Panc1 (cell line): ENCODE measurements at regions not wholly inside any gene's neighbourhood (a gene's known extent, or its start where the extent isn't known, plus 50 kb on each side); places are given as distances from the start of the nearest gene placed in this dataset.

Experiments
- ATAC-seq: fragments of 200-7000 bp; cut with Tn5 transposase; 2 replicates; pipeline ENCODE4 v1.9.1; 2020; ENCODE audit warnings: mild to moderate bottlenecking, moderate library complexity
- BruUV-seq: library from RNA; stranded (reverse); fragments of 400-500 nt; replicated peaks from 2 replicates; lab custom pipeline; 2021; lab: Mats Ljungman, UMichigan
- CTCF ChIA-PET: fragments of 300-600 bp; sonication (Branson Sonifier 250); formaldehyde crosslinking; loops from one replicate; lab custom pipeline; 2022; ENCODE audit warnings: antibody characterized with exemption; lab: Charles Lee
- POLR2A ChIA-PET: fragments of 300-600 bp; sonication (Branson Sonifier 250); formaldehyde crosslinking; loops from one replicate; lab custom pipeline; 2022; ENCODE audit warnings: antibody characterized with exemption; lab: Charles Lee
- DNase-seq: peaks from one replicate; pipeline ENCODE4 v3.0.0-alpha.2; 2010; ENCODE audit warnings: low read depth, low spot score
- H3K27ac ChIP-seq: 2 replicates; pipeline ENCODE4 v1.5.1; 2011; ENCODE audit warnings: mild to moderate bottlenecking, low read length, inconsistent platforms
- H3K27me3 ChIP-seq: fragments of 200-500 bp; sonication (Bioruptor generic); 2 replicates; pipeline ENCODE4 v1.6.0; 2014; ENCODE audit warnings: low read length, inconsistent platforms; ENCODE audit not compliant: control insufficient read depth, insufficient read depth
- H3K36me3 ChIP-seq: fragments of 200-500 bp; sonication (Bioruptor generic); 2 replicates; pipeline ENCODE4 v1.5.1; 2014; ENCODE audit warnings: inconsistent platforms, mild to moderate bottlenecking, low read length, moderate library complexity; ENCODE audit not compliant: control insufficient read depth, insufficient read depth
- H3K4me1 ChIP-seq: 2 replicates; pipeline ENCODE4 v1.5.1; 2011; ENCODE audit warnings: inconsistent platforms, mild to moderate bottlenecking, low read length, moderate library complexity; ENCODE audit not compliant: control insufficient read depth, insufficient read depth
- H3K4me3 ChIP-seq, 2 experiments: 2 replicates each; pipeline ENCODE4 v1.5.1; 2011 to 2012; ENCODE audit warnings: low read depth in 2 of 2, low read length in 2 of 2, mild to moderate bottlenecking in 2 of 2, inconsistent platforms in 1 of 2, moderate library complexity in 1 of 2
- H3K9me3 ChIP-seq: fragments of 200-500 bp; sonication (Bioruptor generic); 2 replicates; pipeline ENCODE4 v1.5.1; 2014; ENCODE audit warnings: low read depth, mild to moderate bottlenecking, inconsistent platforms, low read length, moderate library complexity; ENCODE audit not compliant: control insufficient read depth, insufficient read depth
- POLR2AphosphoS5 ChIP-seq: IDR thresholded peaks from 2 replicates; pipeline ENCODE4 v1.6.1; 2012; ENCODE audit warnings: mild to moderate bottlenecking, low read depth, low read length, moderate library complexity
- SIN3A ChIP-seq: IDR thresholded peaks from 2 replicates; pipeline ENCODE4 v1.6.1; 2012; ENCODE audit warnings: low read depth, mild to moderate bottlenecking, low read length, moderate library complexity, borderline replicate concordance; ENCODE audit not compliant: insufficient read depth
- TCF7L2 ChIP-seq: IDR thresholded peaks from 2 replicates; pipeline ENCODE4 v1.6.1; 2011; ENCODE audit warnings: mild to moderate bottlenecking, low read depth, low read length, inconsistent platforms
- in situ Hi-C: cut with HindIII; loops from 2 replicates; pipeline ENCODE4 v1.10.0; 2016; ENCODE audit warnings: low sequenced_read_pairs, low pct_unique_long_range_greater_than_20kb
- intact Hi-C: fragments of 100-400 bp; cut with micrococcal nuclease; formaldehyde crosslinking; loops from one replicate; pipeline ENCODE4 v1.10.0; 2022; ENCODE audit not compliant: unreplicated experiment
- TF ChIP-seq, protein P1 (sequence below), 2 experiments: IDR thresholded peaks; 2 replicates each; pipeline ENCODE4 v1.6.1; 2011 to 2012; ENCODE audit warnings: low read depth in 2 of 2, control low read depth in 1 of 2, low read length in 1 of 2, mild to moderate bottlenecking in 1 of 2, moderate library complexity in 1 of 2; ENCODE audit not compliant: insufficient read depth in 1 of 2
- TF ChIP-seq, protein P2 (sequence below): fragments of 450-650 bp; IDR thresholded peaks from 2 replicates; pipeline ENCODE4 v1.5.1; 2017; ENCODE audit warnings: mild to moderate bottlenecking

DNA sequence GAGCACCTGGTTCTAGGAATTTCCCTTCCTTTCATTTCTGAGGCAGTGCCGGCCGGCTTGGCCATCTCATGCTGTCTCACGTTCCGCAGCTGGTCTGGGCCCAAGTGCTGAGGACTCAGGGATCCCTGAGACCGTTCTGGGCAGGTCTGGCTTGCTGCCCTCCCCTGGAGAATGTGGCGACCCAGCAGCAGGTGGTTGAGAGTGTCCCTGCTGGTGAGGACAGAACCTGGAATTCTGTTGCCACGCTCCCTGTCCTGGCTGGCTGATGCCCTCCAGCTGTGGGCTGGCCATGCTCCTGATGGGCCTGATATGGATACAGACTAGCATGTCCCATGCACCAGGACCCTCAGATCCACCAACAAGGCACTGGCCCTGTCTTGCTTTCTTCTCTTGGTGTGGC lies 114.0 kb upstream of the C1QTNF9B start:
- ATAC-seq = no peak

DNA sequence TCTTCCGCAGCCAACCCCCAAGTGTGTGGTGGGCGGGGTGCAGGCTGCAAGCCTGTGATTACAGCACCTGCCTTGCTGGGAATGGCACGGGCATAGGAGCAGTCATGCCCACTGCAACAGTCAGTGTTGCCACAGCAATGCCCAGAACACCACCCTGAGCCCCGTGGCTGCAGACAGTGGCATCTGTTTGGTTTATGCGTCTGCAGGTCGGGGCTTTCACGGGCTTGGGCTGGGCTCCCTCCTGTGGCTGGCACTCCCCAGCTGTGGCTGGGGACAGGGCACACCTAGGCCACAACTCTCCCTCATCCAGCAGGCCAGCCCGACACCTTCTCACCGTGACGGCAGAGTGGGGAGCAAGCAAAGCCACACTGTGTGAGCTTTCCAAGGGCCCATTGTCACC lies 115.3 kb upstream of the C1QTNF9B start:
- intact Hi-C loops (no loop called here), in situ Hi-C loops (no loop called here)
- DNase-seq (no peak), ATAC-seq (no peak)
- Histone ChIP-seq H3K4me3 (no peak overlapping the region), H3K4me1 (no peaks in the 10 kb centered on the region), H3K36me3 (no peaks in the 10 kb centered on the region), H3K27ac (no peak overlapping the region), H3K9me3 (no peaks in the 10 kb centered on the region), H3K27me3 (no peaks in the 10 kb centered on the region)
- no TSS peak for BruUV-seq
- no peak for TF ChIP-seq SIN3A
- TF ChIP-seq, protein P1, sequence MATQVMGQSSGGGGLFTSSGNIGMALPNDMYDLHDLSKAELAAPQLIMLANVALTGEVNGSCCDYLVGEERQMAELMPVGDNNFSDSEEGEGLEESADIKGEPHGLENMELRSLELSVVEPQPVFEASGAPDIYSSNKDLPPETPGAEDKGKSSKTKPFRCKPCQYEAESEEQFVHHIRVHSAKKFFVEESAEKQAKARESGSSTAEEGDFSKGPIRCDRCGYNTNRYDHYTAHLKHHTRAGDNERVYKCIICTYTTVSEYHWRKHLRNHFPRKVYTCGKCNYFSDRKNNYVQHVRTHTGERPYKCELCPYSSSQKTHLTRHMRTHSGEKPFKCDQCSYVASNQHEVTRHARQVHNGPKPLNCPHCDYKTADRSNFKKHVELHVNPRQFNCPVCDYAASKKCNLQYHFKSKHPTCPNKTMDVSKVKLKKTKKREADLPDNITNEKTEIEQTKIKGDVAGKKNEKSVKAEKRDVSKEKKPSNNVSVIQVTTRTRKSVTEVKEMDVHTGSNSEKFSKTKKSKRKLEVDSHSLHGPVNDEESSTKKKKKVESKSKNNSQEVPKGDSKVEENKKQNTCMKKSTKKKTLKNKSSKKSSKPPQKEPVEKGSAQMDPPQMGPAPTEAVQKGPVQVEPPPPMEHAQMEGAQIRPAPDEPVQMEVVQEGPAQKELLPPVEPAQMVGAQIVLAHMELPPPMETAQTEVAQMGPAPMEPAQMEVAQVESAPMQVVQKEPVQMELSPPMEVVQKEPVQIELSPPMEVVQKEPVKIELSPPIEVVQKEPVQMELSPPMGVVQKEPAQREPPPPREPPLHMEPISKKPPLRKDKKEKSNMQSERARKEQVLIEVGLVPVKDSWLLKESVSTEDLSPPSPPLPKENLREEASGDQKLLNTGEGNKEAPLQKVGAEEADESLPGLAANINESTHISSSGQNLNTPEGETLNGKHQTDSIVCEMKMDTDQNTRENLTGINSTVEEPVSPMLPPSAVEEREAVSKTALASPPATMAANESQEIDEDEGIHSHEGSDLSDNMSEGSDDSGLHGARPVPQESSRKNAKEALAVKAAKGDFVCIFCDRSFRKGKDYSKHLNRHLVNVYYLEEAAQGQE (IDR thresholded peaks at IDR 0.05; ENCODE audit: insufficient read depth in 1 of 2, low read depth in 2 of 2, low read length in 1 of 2) = no peak
- TF ChIP-seq TCF7L2 = no peak
- TF ChIP-seq, protein P2, sequence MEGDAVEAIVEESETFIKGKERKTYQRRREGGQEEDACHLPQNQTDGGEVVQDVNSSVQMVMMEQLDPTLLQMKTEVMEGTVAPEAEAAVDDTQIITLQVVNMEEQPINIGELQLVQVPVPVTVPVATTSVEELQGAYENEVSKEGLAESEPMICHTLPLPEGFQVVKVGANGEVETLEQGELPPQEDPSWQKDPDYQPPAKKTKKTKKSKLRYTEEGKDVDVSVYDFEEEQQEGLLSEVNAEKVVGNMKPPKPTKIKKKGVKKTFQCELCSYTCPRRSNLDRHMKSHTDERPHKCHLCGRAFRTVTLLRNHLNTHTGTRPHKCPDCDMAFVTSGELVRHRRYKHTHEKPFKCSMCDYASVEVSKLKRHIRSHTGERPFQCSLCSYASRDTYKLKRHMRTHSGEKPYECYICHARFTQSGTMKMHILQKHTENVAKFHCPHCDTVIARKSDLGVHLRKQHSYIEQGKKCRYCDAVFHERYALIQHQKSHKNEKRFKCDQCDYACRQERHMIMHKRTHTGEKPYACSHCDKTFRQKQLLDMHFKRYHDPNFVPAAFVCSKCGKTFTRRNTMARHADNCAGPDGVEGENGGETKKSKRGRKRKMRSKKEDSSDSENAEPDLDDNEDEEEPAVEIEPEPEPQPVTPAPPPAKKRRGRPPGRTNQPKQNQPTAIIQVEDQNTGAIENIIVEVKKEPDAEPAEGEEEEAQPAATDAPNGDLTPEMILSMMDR = no peak
- no peak for TF ChIP-seq POLR2AphosphoS5
- POLR2A ChIA-PET = no interaction called here
- CTCF ChIA-PET = interaction anchor here (0.6 kb wide), 1 partner anchor 219 kb away, joined by 3 read pairs; no protein-coding TSS in a partner anchor

More for the DNA sequence above, 114.0 kb upstream of the C1QTNF9B start:
- H3K27me3 ChIP-seq = no peaks in the 10 kb centered on the region
- no peak overlapping the region for H3K27ac ChIP-seq
- no peak for DNase-seq
- CTCF ChIA-PET = no interaction called here
- POLR2A ChIA-PET = no interaction called here
- no peaks in the 10 kb centered on the region for H3K9me3 ChIP-seq
- in situ Hi-C loops (no loop called here), intact Hi-C loops (no loop called here)
- H3K4me3 ChIP-seq = no peak overlapping the region
- no peaks in the 10 kb centered on the region for H3K4me1 ChIP-seq
- TF ChIP-seq POLR2AphosphoS5 (no peak), TCF7L2 (no peak), SIN3A (no peak)
- TF ChIP-seq, protein P2 = no peak
- TF ChIP-seq, protein P1 (IDR thresholded peaks at IDR 0.05; ENCODE audit: insufficient read depth in 1 of 2, low read depth in 2 of 2, low read length in 1 of 2) = no peak
- no TSS peak for BruUV-seq
- H3K36me3 ChIP-seq = no peaks in the 10 kb centered on the region
